ENCODE measurements at regions not wholly inside any gene's neighbourhood (a gene's known extent, or its start where the extent isn't known, plus 50 kb on each side); places are given as distances from the start of the nearest gene placed in this dataset.
"Not testable (repeated sequence)": the region's sequence is repeated elsewhere in the genome, so short reads cannot be mapped to it uniquely, and the experiment has no call there.

- DNase-seq: not testable (repeated sequence)
These were observed 161.3 kb upstream of the GCFC2 start for GRCh38 chr2:75871762-75872614.

GRCh38 chr2:75870651-75871137, 160.0 kb upstream of the GCFC2 start:
- DNase-seq: no peak

DNA sequence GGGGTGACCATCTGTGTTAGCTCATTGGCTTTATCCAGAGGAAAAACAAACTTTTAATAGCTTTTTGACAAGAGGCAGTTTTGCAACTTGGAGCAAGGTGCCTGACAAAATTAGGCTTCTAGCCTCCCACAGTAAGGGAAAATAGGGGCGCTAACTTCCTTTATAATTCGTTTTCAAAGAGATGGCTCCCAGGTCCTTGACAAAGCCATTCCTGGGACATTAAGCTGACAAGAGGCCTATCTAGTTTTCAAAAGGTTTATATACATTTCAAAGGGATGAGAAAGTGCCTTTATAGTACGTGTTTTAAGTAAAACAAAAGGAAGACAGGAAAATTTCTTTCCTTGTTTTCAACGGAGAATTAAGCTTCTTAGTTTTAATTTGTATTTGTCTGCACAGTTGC, 159.4 kb upstream of the GCFC2 start:
- no peak for DNase-seq

DNA sequence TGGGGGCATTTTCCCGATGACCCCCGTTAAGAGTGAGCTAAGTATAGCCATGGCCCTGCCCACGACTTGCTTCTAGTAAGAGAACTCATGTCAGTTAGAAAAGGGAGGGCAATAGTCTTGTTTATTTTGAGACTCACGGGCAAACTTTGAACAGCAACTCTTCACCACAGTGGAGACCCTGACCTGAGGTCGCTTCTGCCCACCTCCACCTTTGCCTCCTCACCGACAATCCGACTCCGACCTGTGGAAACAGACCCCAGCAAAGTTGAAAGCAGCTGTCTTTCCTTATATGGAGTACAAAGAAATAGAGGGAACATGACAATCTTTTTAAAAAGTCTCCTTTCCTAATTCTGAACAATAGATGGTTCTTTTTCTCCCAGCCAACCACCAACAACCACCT, 155.0 kb upstream of the GCFC2 start:
- no peak for DNase-seq

DNA sequence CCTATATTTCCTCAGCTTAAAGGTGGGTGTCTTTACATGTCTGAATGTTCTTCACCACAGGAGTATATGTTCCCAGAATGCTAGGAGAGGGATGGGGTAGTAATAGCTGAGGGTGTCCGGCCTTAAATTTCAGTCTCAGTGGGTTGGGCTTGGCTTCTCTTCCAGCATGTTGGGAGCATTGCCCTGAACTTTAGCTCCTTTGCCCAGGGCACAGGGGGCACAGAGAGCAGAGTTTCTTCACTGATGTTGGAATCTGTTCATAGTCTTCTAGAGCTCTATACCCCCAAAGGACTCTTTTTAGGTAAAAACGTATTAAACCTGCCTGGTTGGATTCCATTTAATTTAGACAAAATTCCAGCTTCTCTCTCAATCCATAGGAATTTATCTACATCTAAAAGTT, 154.4 kb upstream of the GCFC2 start:
- no peak for DNase-seq

DNA sequence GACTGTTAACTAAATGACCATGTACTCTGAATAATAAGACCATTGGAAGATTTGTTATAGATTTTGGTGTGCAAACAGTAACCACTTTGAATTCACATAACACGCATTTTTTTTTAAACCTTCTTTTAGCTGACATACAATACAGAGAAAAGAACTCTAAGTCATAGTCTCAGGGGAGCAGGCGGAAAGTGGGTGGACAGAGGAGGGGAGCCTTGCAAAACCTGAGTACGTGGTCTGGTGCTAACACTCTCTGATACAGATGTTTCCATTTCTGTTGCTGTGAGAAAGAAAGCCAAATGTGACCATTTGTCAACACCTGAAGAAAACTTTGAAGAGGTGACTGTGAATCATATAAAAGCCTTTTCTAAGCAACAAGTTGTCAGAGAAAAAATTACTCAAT, 151.8 kb upstream of the GCFC2 start:
- no peak for DNase-seq

DNA sequence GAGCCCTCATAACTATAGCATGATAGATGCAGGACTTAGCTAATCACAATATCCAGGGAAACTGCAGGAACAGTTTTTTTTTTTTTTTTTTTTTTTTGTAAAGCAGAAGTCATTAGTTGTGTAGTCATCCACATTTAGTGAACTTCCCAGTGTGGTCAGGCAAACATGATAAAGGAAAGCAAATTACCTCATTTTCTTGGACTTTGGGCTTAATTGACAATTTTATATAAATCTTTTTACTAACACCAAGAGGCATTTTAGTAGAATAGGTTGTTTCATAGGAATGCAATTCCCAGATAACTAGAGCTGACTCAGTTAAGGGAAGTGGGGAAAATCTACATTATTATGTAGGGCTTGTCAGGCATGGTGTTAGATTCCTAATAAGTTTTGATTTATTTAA, 142.7 kb upstream of the GCFC2 start:
- no peak for DNase-seq

GRCh38 chr2:75852639-75853038, 141.9 kb upstream of the GCFC2 start:
- DNase-seq: no peak

DNA sequence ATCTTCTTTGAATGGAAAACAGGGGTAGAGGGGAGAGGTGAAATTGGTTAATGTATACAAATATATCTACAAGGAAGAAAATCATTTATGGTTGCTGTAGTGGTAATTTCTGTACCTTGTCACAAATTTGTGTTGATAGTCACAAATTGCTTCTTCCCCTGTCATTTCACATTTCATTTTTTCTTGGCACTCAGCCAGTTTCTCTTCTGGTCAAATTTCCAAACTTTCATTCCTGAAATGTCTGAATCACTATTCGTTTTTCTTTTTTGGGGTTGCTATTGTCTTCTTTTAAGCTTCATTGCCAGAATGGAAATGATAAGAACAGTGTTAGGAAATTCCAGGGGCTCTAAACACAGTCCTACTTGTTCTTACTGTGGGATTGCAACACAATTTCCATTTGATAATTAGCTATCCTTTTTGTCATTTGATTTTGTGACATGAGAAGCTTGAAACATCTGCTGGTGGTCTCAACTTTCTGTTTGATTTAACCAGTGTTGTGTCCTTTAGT, 136.0 kb upstream of the GCFC2 start:
- DNase-seq: no peak

DNA sequence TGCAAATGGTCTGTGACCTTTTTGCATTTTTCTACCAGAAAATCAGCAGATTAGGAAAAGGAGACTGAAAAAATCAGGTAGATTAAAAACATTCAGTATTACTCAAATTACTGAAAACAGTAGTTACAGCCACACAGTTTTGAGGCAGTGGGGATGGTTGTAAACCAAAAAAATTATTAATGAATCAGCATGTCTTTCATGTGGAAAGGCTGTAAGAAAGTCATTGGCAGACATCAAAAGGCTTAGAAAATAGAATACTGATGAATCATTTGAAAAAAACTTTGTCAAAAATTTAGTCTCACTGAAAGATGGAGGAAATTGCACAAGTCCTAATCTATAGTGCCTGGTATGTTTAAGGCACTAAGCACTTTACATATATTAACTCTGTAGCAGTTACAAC, 133.9 kb upstream of the GCFC2 start:
- DNase-seq: no peak

DNA sequence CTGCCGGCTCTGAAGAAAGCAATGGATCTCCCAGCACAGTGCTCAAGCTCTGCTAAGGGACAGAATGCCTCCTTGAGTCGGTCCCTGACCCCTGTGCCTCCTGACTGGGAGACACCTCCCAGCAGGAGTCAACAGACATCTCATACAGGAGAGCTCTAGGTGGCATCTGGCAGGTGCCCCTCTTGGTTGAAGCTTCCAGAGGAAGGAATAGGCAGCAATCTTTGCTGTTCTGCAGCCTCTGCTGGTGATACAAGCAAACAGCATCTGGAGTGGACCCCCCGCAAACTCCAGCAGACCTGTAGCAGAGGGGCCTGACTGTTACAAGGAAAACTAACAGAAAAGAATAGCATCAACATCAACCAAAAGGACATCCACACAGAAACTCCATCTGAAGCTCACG, 123.9 kb upstream of the GCFC2 start:
- not testable (repeated sequence) for DNase-seq

GRCh38 chr2:75833386-75833785, 122.7 kb upstream of the GCFC2 start:
- no peak for DNase-seq

DNA sequence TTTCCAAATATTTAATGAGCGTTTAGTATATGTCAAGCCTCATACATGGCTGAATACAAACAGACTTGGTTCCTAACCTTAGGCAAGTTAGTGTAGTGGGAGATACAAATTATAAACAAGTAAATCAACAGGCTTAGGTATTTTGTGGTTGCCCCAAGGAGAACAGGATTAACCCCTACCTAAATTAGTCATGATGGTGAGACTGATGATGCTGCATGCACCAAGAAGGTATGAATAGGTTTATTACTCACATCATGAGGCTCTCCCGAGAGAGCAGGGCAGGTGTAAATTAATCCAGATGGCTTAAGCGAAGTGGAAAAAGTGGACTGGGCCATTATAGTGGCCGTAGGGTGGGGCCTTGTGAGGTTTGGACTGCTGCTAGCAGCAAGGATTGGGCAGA, 118.1 kb upstream of the GCFC2 start:
- no peak for DNase-seq

- not testable (repeated sequence) for DNase-seq
These were observed 112.8 kb upstream of the GCFC2 start for GRCh38 chr2:75823515-75823914.

DNA sequence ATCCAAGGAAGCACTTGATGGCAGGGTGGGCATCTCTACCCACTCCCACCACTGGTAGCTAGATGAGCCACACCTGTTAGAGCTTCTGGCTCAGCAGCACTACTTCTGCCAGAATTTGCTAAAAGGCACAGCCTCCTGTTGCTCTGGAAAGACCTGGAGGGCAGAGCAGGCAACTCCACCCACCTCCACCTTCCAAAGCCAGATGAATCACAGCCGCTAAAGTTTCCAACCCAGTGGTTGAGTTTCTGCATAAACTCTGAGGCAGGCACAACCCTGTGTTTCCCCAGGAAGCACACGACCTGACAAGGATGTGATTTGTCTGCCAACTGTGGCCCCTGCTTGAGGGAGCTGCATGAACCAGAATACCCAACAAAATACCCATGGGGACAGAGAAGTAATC, 111.6 kb upstream of the GCFC2 start:
- DNase-seq: no peak

GRCh38 chr2:75820693-75821092, 110.0 kb upstream of the GCFC2 start:
- DNase-seq: no peak

- no peak for DNase-seq
These were observed 100.1 kb upstream of the GCFC2 start for GRCh38 chr2:75810611-75811330.

DNA sequence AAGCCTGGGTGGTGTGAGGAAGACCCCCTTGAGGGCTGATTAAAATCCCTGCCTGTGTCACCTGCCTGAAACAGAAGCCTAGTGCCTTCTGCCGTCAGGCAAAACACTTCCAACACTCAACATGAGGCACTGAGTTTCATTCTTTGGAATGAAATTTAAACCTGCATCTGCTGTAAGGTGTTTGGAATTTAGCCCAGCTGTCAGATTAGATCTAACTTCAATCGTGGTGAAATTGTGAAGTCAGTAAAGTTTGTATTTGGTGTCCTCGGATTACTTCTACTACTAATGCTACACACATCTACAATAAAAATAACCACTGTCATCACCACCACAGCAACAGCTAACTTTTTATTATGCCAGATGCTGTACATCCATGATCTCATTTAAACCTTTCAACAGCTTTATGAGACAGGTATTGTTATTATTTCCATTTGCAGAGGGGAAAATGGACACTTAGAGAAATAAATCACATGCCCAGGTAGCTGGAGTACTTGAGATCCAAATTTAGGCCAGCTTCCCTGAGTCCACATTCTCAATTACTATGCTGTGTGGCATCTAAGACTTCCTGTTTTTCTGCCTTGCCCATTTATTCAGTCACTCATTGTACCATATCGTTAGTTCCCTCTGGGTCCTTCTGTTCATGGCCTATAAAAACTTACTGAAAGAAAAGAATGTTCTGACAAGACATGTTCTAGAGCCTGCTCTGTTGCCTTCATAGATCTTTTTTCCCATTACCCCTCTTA, 98.2 kb upstream of the GCFC2 start:
- DNase-seq: no peak

- DNase-seq: no peak
These were observed 97.3 kb upstream of the GCFC2 start for GRCh38 chr2:75807992-75808391.

GRCh38 chr2:75801234-75801982, 90.7 kb upstream of the GCFC2 start:
- DNase-seq: no peak

- peak; percentile 61 for DNase-seq
These were observed 89.7 kb upstream of the GCFC2 start for GRCh38 chr2:75800456-75800855.

- no peak for DNase-seq
These were observed 89.1 kb upstream of the GCFC2 start for GRCh38 chr2:75799859-75800258.

DNA sequence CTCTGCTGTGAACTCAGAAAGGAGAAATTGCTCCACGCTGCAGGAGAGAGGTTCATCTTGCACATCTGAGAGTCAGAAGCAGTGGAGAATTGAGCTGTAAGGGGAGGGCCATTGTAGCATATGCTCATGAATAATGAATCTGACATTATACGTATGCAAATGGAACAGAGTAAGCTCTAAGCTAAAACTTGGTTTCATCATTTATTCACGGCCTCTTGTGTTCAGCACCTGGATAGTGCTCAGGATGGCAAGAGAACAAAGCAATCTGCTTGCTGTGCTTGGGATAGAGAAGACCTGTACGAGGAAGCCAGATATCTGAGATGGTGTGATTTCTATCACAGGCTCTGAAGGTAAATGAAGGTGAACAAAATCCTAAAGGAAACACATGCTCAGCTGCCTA, 87.9 kb upstream of the GCFC2 start:
- no peak for DNase-seq
